Peyer's patch (tissue), 4 donors: ENCODE measurements at regions not wholly inside any gene's neighbourhood (a gene's known extent, or its start where the extent isn't known, plus 50 kb on each side); places are given as distances from the start of the nearest gene placed in this dataset.

Source experiments
- DNase-seq, 3 donors: peaks; one replicate each; pipeline ENCODE4 v3.0.0-alpha.2; 2017 to 2019
- H3K27ac ChIP-seq, 4 donors: fragments of 200-600 bp; sonication (generic); one replicate each; pipeline ENCODE4 v1.5.1; 2016 to 2019
- H3K27me3 ChIP-seq, 2 donors: fragments of 200-600 bp; sonication (generic); one replicate each; pipeline ENCODE4 v1.5.1; 2019
- H3K36me3 ChIP-seq, 3 donors: fragments of 200-600 bp; sonication (generic); one replicate each; pipeline ENCODE4 v1.5.1; 2016 to 2019
- H3K4me1 ChIP-seq, 4 donors: fragments of 200-600 bp; sonication (generic); one replicate each; pipeline ENCODE4 v1.5.1; 2016 to 2019
- H3K4me3 ChIP-seq, 4 donors: fragments of 200-600 bp; sonication (generic); 1 replicate in 3 of 4; 2 replicates in 1 of 4; pipeline ENCODE4 v1.5.1; 2016 to 2019; ENCODE audit warnings: mild to moderate bottlenecking in 1 of 4
- H3K9me3 ChIP-seq, 4 donors: fragments of 200-600 bp; sonication (generic); one replicate each; pipeline ENCODE4 v1.5.1; 2016 to 2019; ENCODE audit warnings: mild to moderate bottlenecking in 1 of 4
- POLR2A ChIP-seq, 2 donors: fragments of 450-650 bp; IDR thresholded peaks; one replicate each; pipeline ENCODE4 v1.5.1; 2017; ENCODE audit warnings: antibody characterized with exemption in 2 of 2, mild to moderate bottlenecking in 2 of 2, moderate library complexity in 2 of 2
- TF ChIP-seq, protein P1 (sequence below), 6 experiments: fragments of 450-650 bp in 4 of 6; fragments of 200-600 bp in 2 of 6; sonication (generic) in 1 of 6; IDR thresholded peaks; one replicate each; pipeline ENCODE4 v1.5.1; 2017 to 2019; ENCODE audit warnings: antibody characterized with exemption in 6 of 6, mild to moderate bottlenecking in 3 of 6, moderate library complexity in 1 of 6

DNA sequence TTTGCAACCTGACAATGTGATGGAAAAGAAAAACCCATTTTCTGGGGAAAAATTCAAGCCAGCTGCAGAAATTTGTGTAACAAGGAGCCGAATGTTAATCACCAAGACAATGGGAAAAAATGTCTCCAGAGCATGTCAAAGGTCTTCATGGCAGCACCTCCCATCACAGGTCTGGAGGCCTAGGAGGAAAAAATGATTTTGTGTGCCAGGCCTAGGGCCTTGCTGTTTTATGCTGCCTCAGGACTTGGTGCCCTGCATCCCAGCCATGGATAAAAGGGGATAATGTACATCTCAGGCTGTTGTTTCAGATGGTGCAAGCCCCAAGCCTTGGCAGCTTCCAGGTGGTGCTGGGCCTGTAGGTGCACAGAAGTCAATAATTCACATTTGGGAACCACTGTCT, 747.7 kb downstream of the C6orf118 start:
- Histone ChIP-seq H3K9me3 (peaks cover 0 to 4% (median 0%) of the 10 kb centered on the region in 4 donors), H3K27me3 (no peaks in the 10 kb centered on the region), H3K36me3 (no peaks in the 10 kb centered on the region), H3K4me1 (no peaks in the 10 kb centered on the region), H3K4me3 (no peak overlapping the region), H3K27ac (no peak overlapping the region)
- DNase-seq, result no peak
- TF ChIP-seq, protein P1, sequence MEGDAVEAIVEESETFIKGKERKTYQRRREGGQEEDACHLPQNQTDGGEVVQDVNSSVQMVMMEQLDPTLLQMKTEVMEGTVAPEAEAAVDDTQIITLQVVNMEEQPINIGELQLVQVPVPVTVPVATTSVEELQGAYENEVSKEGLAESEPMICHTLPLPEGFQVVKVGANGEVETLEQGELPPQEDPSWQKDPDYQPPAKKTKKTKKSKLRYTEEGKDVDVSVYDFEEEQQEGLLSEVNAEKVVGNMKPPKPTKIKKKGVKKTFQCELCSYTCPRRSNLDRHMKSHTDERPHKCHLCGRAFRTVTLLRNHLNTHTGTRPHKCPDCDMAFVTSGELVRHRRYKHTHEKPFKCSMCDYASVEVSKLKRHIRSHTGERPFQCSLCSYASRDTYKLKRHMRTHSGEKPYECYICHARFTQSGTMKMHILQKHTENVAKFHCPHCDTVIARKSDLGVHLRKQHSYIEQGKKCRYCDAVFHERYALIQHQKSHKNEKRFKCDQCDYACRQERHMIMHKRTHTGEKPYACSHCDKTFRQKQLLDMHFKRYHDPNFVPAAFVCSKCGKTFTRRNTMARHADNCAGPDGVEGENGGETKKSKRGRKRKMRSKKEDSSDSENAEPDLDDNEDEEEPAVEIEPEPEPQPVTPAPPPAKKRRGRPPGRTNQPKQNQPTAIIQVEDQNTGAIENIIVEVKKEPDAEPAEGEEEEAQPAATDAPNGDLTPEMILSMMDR (IDR thresholded peaks at IDR 0.05), result no peak
- no peak for TF ChIP-seq POLR2A (IDR thresholded peaks at IDR 0.05)

DNA sequence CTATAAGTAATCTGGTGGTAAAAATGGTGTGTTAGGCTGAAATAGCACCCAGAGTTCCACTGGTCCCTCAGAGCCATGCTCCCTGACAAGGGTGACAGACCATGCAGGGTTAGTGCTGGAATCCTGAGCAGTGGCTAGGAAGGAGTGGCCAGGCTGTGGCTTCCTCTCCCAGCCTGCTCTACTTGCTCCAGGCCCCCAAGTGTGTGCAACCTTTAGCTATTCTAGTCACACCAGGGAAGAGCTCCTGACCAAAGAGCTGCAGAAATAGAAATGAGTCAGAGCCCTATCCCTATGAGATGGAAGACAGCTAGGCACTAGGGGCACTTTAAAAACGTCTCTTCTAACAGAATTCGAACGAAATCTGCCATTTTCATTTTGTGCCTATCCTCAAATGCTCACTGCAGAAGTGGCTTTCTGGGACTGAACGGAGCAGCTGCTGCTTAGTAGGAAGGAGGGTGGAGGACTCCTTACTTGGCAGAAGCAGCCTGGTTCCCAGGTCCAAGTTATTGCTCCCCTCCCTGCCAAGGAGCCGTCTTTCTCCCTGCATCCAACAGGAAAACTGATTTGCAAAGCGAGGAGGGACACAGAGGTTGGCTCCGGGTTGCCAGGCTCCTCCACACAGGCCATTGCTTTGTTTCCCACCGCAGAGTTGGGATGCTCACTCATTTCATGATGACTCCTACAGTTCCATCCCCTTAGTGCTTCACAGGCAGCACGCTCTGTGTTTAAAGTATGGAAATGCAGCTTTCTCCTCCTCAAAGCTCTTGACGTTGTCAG, 754.5 kb downstream of the C6orf118 start:
- H3K9me3 ChIP-seq, result no peaks in the 10 kb centered on the region
- no peak for DNase-seq
- no peak overlapping the region for H3K27ac ChIP-seq
- no peaks in the 10 kb centered on the region for H3K27me3 ChIP-seq
- H3K4me1 ChIP-seq, result no peaks in the 10 kb centered on the region
- H3K36me3 ChIP-seq, result no peaks in the 10 kb centered on the region
- H3K4me3 ChIP-seq, result no peak overlapping the region
- no peak for TF ChIP-seq POLR2A (IDR thresholded peaks at IDR 0.05)
- TF ChIP-seq, protein P1 (IDR thresholded peaks at IDR 0.05), result no peak

DNA sequence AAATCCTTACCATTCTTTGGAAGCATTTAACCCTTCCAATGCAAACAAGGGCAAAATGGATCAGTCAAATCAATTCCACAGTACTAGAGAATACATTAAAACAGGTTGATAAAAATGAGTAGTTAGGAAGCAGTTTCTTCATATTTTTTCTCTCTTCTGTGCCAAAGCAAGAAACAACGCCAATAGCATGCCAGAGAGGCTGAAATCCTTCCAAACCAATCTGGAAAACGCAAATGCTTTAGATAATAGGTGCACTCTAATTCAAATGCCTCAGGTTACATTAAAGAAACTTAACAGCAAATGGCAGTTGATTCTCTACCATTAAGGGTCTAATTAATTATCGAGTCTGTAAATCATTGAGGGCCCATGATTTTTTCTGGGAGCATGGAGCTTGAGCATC, 755.2 kb downstream of the C6orf118 start:
- TF ChIP-seq, protein P1 (IDR thresholded peaks at IDR 0.05), result no peak
- no peak for TF ChIP-seq POLR2A (IDR thresholded peaks at IDR 0.05)

DNA sequence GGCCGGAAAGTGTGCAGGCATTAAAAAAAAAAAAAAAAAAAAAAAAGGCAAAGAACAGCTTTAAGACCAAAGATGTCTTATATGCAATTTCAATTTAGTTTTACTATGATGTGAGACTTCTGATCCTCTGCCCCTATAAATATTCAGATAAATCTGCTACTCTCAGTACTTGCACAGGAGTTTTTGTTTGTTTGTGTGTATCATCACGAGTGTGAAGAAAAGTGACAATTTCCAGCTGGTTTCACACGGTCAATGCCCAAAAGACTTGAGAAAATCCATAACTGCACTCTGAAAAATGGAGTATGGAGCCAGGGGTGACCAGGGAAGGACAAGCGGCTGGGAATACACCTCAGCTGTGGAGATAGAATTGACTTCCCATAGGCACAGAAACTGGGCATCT, 757.7 kb downstream of the C6orf118 start:
- DNase-seq, result no peak
- no peak overlapping the region for H3K27ac ChIP-seq
- H3K27me3 ChIP-seq, result no peaks in the 10 kb centered on the region
- H3K36me3 ChIP-seq, result no peaks in the 10 kb centered on the region
- H3K9me3 ChIP-seq, result no peaks in the 10 kb centered on the region
- H3K4me3 ChIP-seq, result no peak overlapping the region
- H3K4me1 ChIP-seq, result no peaks in the 10 kb centered on the region
- TF ChIP-seq POLR2A (IDR thresholded peaks at IDR 0.05), result no peak
- TF ChIP-seq, protein P1 (IDR thresholded peaks at IDR 0.05), result no peak

More for the DNA sequence above, 755.2 kb downstream of the C6orf118 start:
- Histone ChIP-seq H3K36me3 (no peaks in the 10 kb centered on the region), H3K4me1 (no peaks in the 10 kb centered on the region), H3K9me3 (no peaks in the 10 kb centered on the region), H3K27me3 (no peaks in the 10 kb centered on the region), H3K4me3 (no peak overlapping the region), H3K27ac (no peak overlapping the region)
- DNase-seq, result no peak

DNA sequence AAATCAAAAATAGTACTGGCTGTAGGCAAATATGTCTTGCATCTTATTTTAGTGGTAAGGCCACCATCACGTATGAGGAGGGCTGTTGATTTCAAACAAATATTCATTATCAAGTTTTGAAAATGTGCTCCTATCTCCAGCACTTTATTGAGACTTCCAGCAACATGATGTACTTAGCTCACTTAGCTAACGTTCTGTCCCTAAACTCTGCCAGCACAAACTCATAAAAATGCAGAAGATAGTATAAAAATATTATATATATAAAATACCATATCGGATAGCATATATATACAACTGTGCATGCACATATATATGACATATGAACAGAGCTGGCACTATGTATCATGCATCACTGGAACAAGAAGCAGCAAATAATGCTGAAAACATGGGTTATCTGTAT, 762.3 kb downstream of the C6orf118 start:
- TF ChIP-seq, protein P1 (IDR thresholded peaks at IDR 0.05), result no peak
- TF ChIP-seq POLR2A (IDR thresholded peaks at IDR 0.05), result no peak
- no peak for DNase-seq
- Histone ChIP-seq H3K36me3 (no peaks in the 10 kb centered on the region), H3K27me3 (no peaks in the 10 kb centered on the region), H3K4me3 (no peak overlapping the region), H3K9me3 (no peaks in the 10 kb centered on the region), H3K4me1 (no peaks in the 10 kb centered on the region), H3K27ac (no peak overlapping the region)
